Endothelial cell of umbilical vein (primary cell): ENCODE measurements at regions not wholly inside any gene's neighbourhood (a gene's known extent, or its start where the extent isn't known, plus 50 kb on each side); places are given as distances from the start of the nearest gene placed in this dataset.

Experiments
- EZH2 ChIP-seq: IDR thresholded peaks from 2 replicates; pipeline ENCODE4 v1.6.1; 2012; ENCODE audit warnings: borderline replicate concordance, low read depth, mild to moderate bottlenecking, moderate library complexity, low read length, inconsistent platforms; ENCODE audit not compliant: severe bottlenecking
- FOS ChIP-seq: IDR thresholded peaks from 2 replicates; pipeline ENCODE4 v1.6.1; 2011; ENCODE audit warnings: mild to moderate bottlenecking, low read length, moderate library complexity, borderline replicate concordance; ENCODE audit not compliant: insufficient read depth
- JUN ChIP-seq: IDR thresholded peaks from 2 replicates; pipeline ENCODE4 v1.6.1; 2011; ENCODE audit warnings: borderline replicate concordance, low read depth; ENCODE audit not compliant: insufficient read length, insufficient read depth
- MYC ChIP-seq: IDR thresholded peaks from one replicate; pipeline ENCODE4 v1.6.1; 2011; ENCODE audit warnings: mild to moderate bottlenecking, low read depth, low read length
- POLR2A ChIP-seq: IDR thresholded peaks from 2 replicates; pipeline ENCODE4 v1.6.1; 2012; ENCODE audit warnings: low read depth, mild to moderate bottlenecking, control low read depth, low read length
- POLR2AphosphoS5 ChIP-seq: IDR thresholded peaks from 2 replicates; pipeline ENCODE4 v1.6.1; 2012; ENCODE audit warnings: low read depth, mild to moderate bottlenecking, control low read depth, low read length, moderate library complexity; ENCODE audit not compliant: insufficient read depth
- TF ChIP-seq, protein P1 (sequence below), 2 donors: IDR thresholded peaks; 1 replicate in 1 of 2; 2 replicates in 1 of 2; pipeline ENCODE4 v1.5.1; 2011; ENCODE audit warnings: low read length in 2 of 2, mild to moderate bottlenecking in 2 of 2, moderate library complexity in 2 of 2, control low read depth in 1 of 2, inconsistent platforms in 1 of 2, low read depth in 1 of 2; ENCODE audit not compliant: insufficient read depth in 1 of 2; ENCODE audit errors: extremely low read depth in 1 of 2
- TF ChIP-seq, protein P2 (sequence below): IDR thresholded peaks from 2 replicates; pipeline ENCODE4 v1.6.1; 2011; ENCODE audit not compliant: insufficient read depth, insufficient read length

DNA sequence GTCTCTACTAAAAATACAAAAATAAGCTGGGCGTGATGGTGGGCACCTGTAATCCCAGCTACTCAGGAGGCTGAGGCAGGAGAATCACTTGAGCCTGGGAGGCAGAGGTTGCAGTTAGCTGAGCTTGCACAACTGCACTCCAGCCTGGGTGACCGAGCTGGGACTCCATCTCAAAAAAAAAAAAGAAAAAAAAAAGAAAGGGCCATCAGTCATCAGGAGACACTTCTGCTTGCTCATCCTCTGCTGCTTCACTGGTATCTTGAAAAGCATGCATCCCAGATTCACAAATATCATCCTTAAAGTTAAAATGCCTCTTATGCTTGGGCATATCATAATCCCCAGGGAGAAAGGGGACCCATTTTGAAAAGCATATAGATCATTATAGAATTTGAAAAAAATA lies 176.6 kb upstream of the NR2F2 start:
- TF ChIP-seq EZH2 = no peak
- no peak for TF ChIP-seq POLR2AphosphoS5
- TF ChIP-seq, protein P1, sequence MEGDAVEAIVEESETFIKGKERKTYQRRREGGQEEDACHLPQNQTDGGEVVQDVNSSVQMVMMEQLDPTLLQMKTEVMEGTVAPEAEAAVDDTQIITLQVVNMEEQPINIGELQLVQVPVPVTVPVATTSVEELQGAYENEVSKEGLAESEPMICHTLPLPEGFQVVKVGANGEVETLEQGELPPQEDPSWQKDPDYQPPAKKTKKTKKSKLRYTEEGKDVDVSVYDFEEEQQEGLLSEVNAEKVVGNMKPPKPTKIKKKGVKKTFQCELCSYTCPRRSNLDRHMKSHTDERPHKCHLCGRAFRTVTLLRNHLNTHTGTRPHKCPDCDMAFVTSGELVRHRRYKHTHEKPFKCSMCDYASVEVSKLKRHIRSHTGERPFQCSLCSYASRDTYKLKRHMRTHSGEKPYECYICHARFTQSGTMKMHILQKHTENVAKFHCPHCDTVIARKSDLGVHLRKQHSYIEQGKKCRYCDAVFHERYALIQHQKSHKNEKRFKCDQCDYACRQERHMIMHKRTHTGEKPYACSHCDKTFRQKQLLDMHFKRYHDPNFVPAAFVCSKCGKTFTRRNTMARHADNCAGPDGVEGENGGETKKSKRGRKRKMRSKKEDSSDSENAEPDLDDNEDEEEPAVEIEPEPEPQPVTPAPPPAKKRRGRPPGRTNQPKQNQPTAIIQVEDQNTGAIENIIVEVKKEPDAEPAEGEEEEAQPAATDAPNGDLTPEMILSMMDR (IDR thresholded peaks at IDR 0.05; ENCODE audit: extremely low read depth in 1 of 2, insufficient read depth in 1 of 2, low read depth in 1 of 2, low read length in 2 of 2) = no peak
- no peak for TF ChIP-seq POLR2A
- TF ChIP-seq JUN = no peak
- TF ChIP-seq FOS = no peak
- TF ChIP-seq, protein P2, sequence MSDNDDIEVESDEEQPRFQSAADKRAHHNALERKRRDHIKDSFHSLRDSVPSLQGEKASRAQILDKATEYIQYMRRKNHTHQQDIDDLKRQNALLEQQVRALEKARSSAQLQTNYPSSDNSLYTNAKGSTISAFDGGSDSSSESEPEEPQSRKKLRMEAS = no peak
- no peak for TF ChIP-seq MYC
